ENCODE measurements at regions not wholly inside any gene's neighbourhood (a gene's known extent, or its start where the extent isn't known, plus 50 kb on each side); places are given as distances from the start of the nearest gene placed in this dataset.

DNA sequence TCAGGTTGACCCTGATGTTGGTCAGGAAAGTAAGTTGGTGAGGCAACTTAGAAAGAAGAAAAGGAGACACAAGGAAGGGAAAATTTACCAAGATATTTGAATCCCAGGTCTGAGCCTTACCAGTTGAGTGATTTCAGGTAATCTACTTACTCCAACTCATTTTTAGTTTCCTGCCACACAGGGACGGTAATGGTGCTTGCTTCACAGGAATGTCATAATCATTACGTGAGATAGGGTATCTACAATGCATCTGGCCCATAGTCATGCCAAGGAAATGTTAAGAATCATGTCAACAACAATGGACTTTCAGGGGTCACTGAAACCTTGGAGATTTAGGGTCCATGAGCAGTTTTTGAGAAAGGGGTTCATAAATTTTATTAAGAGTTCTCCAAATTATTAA lies 195.4 kb upstream of the HHIP start:
- no peak for TF ChIP-seq POLR2A (IDR thresholded peaks at IDR 0.05; ENCODE audit: low read depth, low read length)
- no peak for TF ChIP-seq POLR2AphosphoS5 (IDR thresholded peaks at IDR 0.05; ENCODE audit: low read depth, low read length)
- TF ChIP-seq TAF1 (IDR thresholded peaks at IDR 0.05; ENCODE audit: borderline replicate concordance, low read depth, low read length) = no peak

Data from GM12892 (cell line).